Testis (tissue), 2 donors: ENCODE measurements at regions not wholly inside any gene's neighbourhood (a gene's known extent, or its start where the extent isn't known, plus 50 kb on each side); places are given as distances from the start of the nearest gene placed in this dataset.
"Not testable (repeated sequence)": the region's sequence is repeated elsewhere in the genome, so short reads cannot be mapped to it uniquely, and the experiment has no call there.

Source experiments
- DNase-seq: peaks from one replicate; pipeline ENCODE4 v3.0.0-alpha.2; 2019
- H3K27ac ChIP-seq, 2 donors: fragments of 200-600 bp; sonication (generic); one replicate each; pipeline ENCODE4 v1.5.1; 2019
- H3K27me3 ChIP-seq: fragments of 200-600 bp; sonication (generic); one replicate; pipeline ENCODE4 v1.5.1; 2019
- H3K36me3 ChIP-seq: fragments of 200-600 bp; sonication (generic); one replicate; pipeline ENCODE4 v1.5.1; 2017; ENCODE audit warnings: low read depth; ENCODE audit errors: missing control alignments
- H3K4me1 ChIP-seq: fragments of 200-600 bp; sonication (generic); one replicate; pipeline ENCODE4 v1.5.1; 2019
- H3K4me3 ChIP-seq, 2 donors: fragments of 200-600 bp; sonication (generic); one replicate each; pipeline ENCODE4 v1.5.1; 2017 to 2019
- H3K9me3 ChIP-seq: fragments of 200-600 bp; sonication (generic); one replicate; pipeline ENCODE4 v1.5.1; 2017
- CTCF ChIP-seq, 3 experiments: fragments of 450-650 bp in 2 of 3; fragments of 200-600 bp in 1 of 3; sonication (generic) in 1 of 3; IDR thresholded peaks; one replicate each; pipeline ENCODE4 v1.5.1; 2016 to 2019; ENCODE audit warnings: antibody characterized with exemption in 3 of 3, mild to moderate bottlenecking in 2 of 3, moderate library complexity in 1 of 3
- POLR2A ChIP-seq: fragments of 450-650 bp; IDR thresholded peaks from one replicate; pipeline ENCODE4 v1.6.1; 2017; ENCODE audit warnings: antibody characterized with exemption, mild to moderate bottlenecking, moderate library complexity
- WGBS, 2 donors: methylation state at CpG; one replicate each; pipeline ENCODE4 v1.1.5; 2018; 5-methylcytosine and 5-hydroxymethylcytosine counted together
- intact Hi-C: fragments of 100-400 bp; cut with DNase I; formaldehyde crosslinking; loops from one replicate; pipeline ENCODE4 v1.15.1; 2023; ENCODE audit warnings: low total_unique reads

GRCh38 chr22:23467721-23468294, 112.3 kb downstream of the IGLL1 start:
- intact Hi-C loops, result no loop called here
- Histone ChIP-seq H3K36me3 (no peaks in the 10 kb centered on the region), H3K9me3 (no peaks in the 10 kb centered on the region), H3K4me3 (no peak overlapping the region), H3K4me1 (no peaks in the 10 kb centered on the region), H3K27ac (no peak overlapping the region), H3K27me3 (no peaks in the 10 kb centered on the region)
- no peak for TF ChIP-seq POLR2A
- DNase-seq, result no peak

GRCh38 chr22:23466351-23466750, 113.7 kb downstream of the IGLL1 start:
- Histone ChIP-seq H3K4me1 (no peaks in the 10 kb centered on the region), H3K4me3 (no peak overlapping the region), H3K9me3 (no peaks in the 10 kb centered on the region), H3K27me3 (no peaks in the 10 kb centered on the region), H3K36me3 (no peaks in the 10 kb centered on the region), H3K27ac (no peak overlapping the region)
- 87 to 92% methylated on average over 7 of the region's 7 CpGs for WGBS, 2 donors
- TF ChIP-seq CTCF (IDR thresholded peaks at IDR 0.05), result no peak
- no peak for TF ChIP-seq POLR2A
- DNase-seq, result no peak
- intact Hi-C loops, result no loop called here

GRCh38 chr22:23464796-23465195, 115.3 kb downstream of the IGLL1 start:
- H3K36me3 ChIP-seq, H3K4me3 ChIP-seq, H3K27me3 ChIP-seq, H3K27ac ChIP-seq, H3K9me3 ChIP-seq, intact Hi-C loops, H3K4me1 ChIP-seq, DNase-seq: not testable (repeated sequence)
- WGBS, 2 donors, result 65 to 70% methylated on average over 6 of the region's 6 CpGs

- 56 to 70% methylated on average over 3 to 19 of the region's 24 CpGs for WGBS, 2 donors
These were observed 119.5 kb downstream of the IGLL1 start for GRCh38 chr22:23460517-23461031.

GRCh38 chr22:23459645-23460516, 120.2 kb downstream of the IGLL1 start:
- H3K27ac ChIP-seq, H3K4me1 ChIP-seq, H3K4me3 ChIP-seq, H3K9me3 ChIP-seq, DNase-seq, H3K36me3 ChIP-seq, intact Hi-C loops, H3K27me3 ChIP-seq: not testable (repeated sequence)
- 63 to 67% methylated on average over 9 to 23 of the region's 24 CpGs for WGBS, 2 donors

More at GRCh38 chr22:23460517-23461031, 119.5 kb downstream of the IGLL1 start:
- H3K36me3 ChIP-seq, DNase-seq, H3K4me1 ChIP-seq, H3K9me3 ChIP-seq, H3K27me3 ChIP-seq, intact Hi-C loops, H3K4me3 ChIP-seq, H3K27ac ChIP-seq: not testable (repeated sequence)

GRCh38 chr22:23458663-23459541, 121.2 kb downstream of the IGLL1 start:
- H3K36me3 ChIP-seq, result no peaks in the 10 kb centered on the region
- no peaks in the 10 kb centered on the region for H3K9me3 ChIP-seq
- no peaks in the 10 kb centered on the region for H3K27me3 ChIP-seq
- no peak overlapping the region for H3K4me3 ChIP-seq
- intact Hi-C loops, result no loop called here
- DNase-seq, result no peak
- WGBS, 2 donors, result 65 to 88% methylated on average over 53 to 64 of the region's 64 CpGs
- H3K27ac ChIP-seq, result no peak overlapping the region
- H3K4me1 ChIP-seq, result peaks cover 8% of the 10 kb centered on the region
- TF ChIP-seq POLR2A (no peak), CTCF (IDR thresholded peaks at IDR 0.05) (no peak)
